LNCaP clone FGC (cell line): ENCODE measurements at regions not wholly inside any gene's neighbourhood (a gene's known extent, or its start where the extent isn't known, plus 50 kb on each side); places are given as distances from the start of the nearest gene placed in this dataset.

Experiments used
- DNase-seq: peaks from one replicate; pipeline ENCODE4 v3.0.0-alpha.2; 2011; ENCODE audit warnings: low read depth
- H3K4me3 ChIP-seq: 2 replicates; pipeline ENCODE4 v1.5.1; 2011; ENCODE audit warnings: mild to moderate bottlenecking, low read depth, low read length, control low read depth
- TF ChIP-seq, protein P1 (sequence below): IDR thresholded peaks from 2 replicates; pipeline ENCODE4 v1.5.1; 2012; ENCODE audit warnings: mild to moderate bottlenecking; ENCODE audit not compliant: control insufficient read depth, insufficient read depth; ENCODE audit errors: extremely low read depth

- H3K4me3 ChIP-seq, result no peak overlapping the region
- TF ChIP-seq, protein P1, sequence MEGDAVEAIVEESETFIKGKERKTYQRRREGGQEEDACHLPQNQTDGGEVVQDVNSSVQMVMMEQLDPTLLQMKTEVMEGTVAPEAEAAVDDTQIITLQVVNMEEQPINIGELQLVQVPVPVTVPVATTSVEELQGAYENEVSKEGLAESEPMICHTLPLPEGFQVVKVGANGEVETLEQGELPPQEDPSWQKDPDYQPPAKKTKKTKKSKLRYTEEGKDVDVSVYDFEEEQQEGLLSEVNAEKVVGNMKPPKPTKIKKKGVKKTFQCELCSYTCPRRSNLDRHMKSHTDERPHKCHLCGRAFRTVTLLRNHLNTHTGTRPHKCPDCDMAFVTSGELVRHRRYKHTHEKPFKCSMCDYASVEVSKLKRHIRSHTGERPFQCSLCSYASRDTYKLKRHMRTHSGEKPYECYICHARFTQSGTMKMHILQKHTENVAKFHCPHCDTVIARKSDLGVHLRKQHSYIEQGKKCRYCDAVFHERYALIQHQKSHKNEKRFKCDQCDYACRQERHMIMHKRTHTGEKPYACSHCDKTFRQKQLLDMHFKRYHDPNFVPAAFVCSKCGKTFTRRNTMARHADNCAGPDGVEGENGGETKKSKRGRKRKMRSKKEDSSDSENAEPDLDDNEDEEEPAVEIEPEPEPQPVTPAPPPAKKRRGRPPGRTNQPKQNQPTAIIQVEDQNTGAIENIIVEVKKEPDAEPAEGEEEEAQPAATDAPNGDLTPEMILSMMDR, result no peak
- no peak for DNase-seq
Measured at GRCh38 chr7:136079066-136079465, 101.9 kb upstream of the MTPN start.

DNA sequence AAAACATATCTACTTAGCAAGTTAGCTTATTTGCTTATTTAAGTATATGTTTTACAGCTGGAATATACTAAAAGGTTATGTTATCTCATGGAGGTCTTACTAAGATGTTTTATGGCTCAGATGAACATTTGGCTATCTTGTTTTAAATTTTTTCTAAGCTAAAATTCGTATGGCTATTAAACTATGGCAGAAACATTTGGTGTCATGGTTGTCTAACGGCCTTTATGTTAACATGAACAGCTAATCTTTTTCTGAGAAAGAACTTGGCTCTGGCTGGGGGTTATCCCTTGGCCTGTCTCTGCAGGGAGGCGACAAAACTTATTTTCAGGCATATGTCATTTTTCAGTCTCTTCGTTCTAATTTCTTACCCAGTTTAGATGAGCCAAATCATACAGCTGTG lies 101.5 kb upstream of the MTPN start:
- H3K4me3 ChIP-seq, result no peak overlapping the region
- DNase-seq, result no peak
- TF ChIP-seq, protein P1, result no peak

- no peak for DNase-seq
- no peak overlapping the region for H3K4me3 ChIP-seq
- TF ChIP-seq, protein P1, result no peak
Measured at GRCh38 chr7:136076954-136077353, 99.8 kb upstream of the MTPN start.

DNA sequence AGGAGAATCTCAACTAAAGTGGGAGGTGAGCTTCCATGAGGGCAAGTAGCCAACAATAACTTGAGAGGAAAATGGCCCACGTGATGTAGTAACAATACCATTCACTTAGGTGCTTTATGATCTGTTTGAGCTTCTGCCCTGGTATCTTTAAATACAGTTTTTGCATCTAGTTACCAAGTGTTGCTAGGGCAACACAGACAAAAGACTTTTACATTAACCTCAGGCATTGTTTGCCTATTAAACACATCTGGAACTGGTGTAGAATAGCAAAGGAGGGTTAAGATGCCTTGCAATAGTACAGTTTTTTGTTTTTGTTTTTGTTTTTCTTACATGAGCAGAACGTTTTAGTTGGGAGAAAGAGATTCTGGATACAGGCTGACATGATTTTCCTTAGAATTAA lies 97.7 kb upstream of the MTPN start:
- TF ChIP-seq, protein P1, result no peak
- DNase-seq, result no peak

DNA sequence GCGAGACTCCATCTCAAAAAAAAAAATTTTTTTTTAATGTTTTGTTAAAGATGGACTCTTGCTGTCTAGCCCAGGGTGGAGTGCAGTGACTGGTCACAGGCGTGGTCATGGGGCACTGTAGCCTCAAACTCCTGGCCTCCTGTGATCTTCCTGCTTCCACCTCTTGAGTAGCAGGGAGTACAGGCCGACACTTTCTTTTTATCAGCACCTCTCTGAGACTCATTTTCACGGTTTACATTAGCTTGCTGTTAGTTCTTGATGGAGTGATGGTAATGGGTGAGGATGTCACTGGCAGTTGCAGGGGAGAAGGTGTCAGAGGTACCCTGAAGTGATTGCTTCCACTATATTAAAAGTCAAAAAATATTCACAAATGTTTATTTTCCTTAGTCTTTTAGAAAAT lies 95.3 kb upstream of the MTPN start:
- TF ChIP-seq, protein P1, result no peak

More for the DNA sequence above, 97.7 kb upstream of the MTPN start:
- H3K4me3 ChIP-seq, result no peak overlapping the region

GRCh38 chr7:136070736-136071505 lies 93.8 kb upstream of the MTPN start:
- no peak for DNase-seq
- TF ChIP-seq, protein P1, result no peak
- H3K4me3 ChIP-seq, result no peak overlapping the region

More for the DNA sequence above, 95.3 kb upstream of the MTPN start:
- H3K4me3 ChIP-seq, result no peak overlapping the region
- no peak for DNase-seq

DNA sequence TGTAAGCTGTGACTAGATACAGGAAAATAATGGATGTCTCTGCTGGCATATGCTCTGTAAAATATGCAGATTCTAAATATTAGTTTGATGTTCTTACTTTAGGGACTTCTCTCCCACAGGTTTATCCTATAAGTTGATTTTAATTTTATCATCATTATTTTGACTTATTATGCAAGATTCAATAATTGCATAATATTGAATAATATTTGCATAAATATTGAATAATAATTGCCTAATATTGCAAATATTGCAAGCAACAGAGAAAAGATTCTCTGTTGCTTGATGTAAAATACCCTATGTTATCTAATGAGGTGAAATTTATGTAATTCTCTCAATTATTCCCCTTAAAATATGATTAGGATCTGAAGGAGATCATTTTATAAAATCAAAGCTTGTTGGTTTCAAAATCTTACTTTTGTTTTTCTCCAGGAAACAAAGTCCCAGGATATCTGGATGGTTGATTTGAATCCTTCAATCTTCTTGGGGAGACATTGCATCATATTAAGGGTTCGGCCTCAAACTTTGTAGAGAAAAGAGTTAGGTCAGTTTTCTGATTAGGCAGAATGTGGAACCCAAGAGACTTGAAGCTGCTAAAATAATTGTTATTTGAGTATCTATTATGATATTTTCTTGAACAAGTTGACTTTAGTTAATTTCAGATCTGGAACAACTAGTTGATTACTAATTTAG lies 92.8 kb upstream of the MTPN start:
- TF ChIP-seq, protein P1, result no peak
- no peak for DNase-seq
- H3K4me3 ChIP-seq, result no peak overlapping the region
